Vagina (tissue), 2 donors: ENCODE measurements at regions not wholly inside any gene's neighbourhood (a gene's known extent, or its start where the extent isn't known, plus 50 kb on each side); places are given as distances from the start of the nearest gene placed in this dataset.

Experiments used
- DNase-seq, 2 donors: peaks; one replicate each; pipeline ENCODE4 v3.0.0-alpha.2; 2017; ENCODE audit errors: extremely low spot score in 2 of 2
- H3K27ac ChIP-seq: fragments of 200-600 bp; sonication (generic); one replicate; pipeline ENCODE4 v1.5.1; 2019
- H3K27me3 ChIP-seq: fragments of 200-600 bp; sonication (generic); one replicate; pipeline ENCODE4 v1.5.1; 2019
- H3K36me3 ChIP-seq, 2 donors: fragments of 200-600 bp; sonication (generic); one replicate each; pipeline ENCODE4 v1.5.1; 2017 to 2019
- H3K4me1 ChIP-seq: fragments of 200-600 bp; sonication (generic); one replicate; pipeline ENCODE4 v1.5.1; 2019
- H3K4me3 ChIP-seq, 2 donors: fragments of 200-600 bp; sonication (generic); 1 replicate in 1 of 2; 2 replicates in 1 of 2; pipeline ENCODE4 v1.5.1; 2016 to 2019
- H3K9me3 ChIP-seq: fragments of 200-600 bp; sonication (generic); one replicate; pipeline ENCODE4 v1.5.1; 2019
- CTCF ChIP-seq, 3 experiments: fragments of 450-650 bp in 2 of 3; fragments of 200-600 bp in 1 of 3; sonication (generic) in 1 of 3; IDR thresholded peaks; one replicate each; pipeline ENCODE4 v1.5.1; 2017 to 2019; ENCODE audit warnings: antibody characterized with exemption in 3 of 3, mild to moderate bottlenecking in 2 of 3, moderate library complexity in 2 of 3
- POLR2A ChIP-seq, 2 donors: fragments of 450-650 bp; IDR thresholded peaks; one replicate each; pipeline ENCODE4 v1.6.1; 2017; ENCODE audit warnings: antibody characterized with exemption in 2 of 2, mild to moderate bottlenecking in 2 of 2, moderate library complexity in 2 of 2
- POLR2AphosphoS5 ChIP-seq, 2 donors: sonication (generic); formaldehyde crosslinking; IDR thresholded peaks; one replicate each; pipeline ENCODE4 v1.9.0; 2017; ENCODE audit warnings: antibody characterized with exemption in 2 of 2, mild to moderate bottlenecking in 2 of 2, low read depth in 1 of 2; ENCODE audit not compliant: insufficient read depth in 1 of 2
- intact Hi-C: fragments of 100-400 bp; cut with DNase I; formaldehyde crosslinking; loops from one replicate; pipeline ENCODE4 v1.15.1; 2023

- no peaks in the 10 kb centered on the region for H3K4me1 ChIP-seq
- no peak for TF ChIP-seq POLR2AphosphoS5 (IDR thresholded peaks at IDR 0.05; ENCODE audit: insufficient read depth in 1 of 2, low read depth in 1 of 2)
- TF ChIP-seq POLR2A (IDR thresholded peaks at IDR 0.05), result no peak
- no peak for TF ChIP-seq CTCF (IDR thresholded peaks at IDR 0.05)
- intact Hi-C loops, result no loop called here
These were observed 111.6 kb downstream of the MED10 start for GRCh38 chr5:6266671-6267197.

GRCh38 chr5:6264394-6264793 is 114.0 kb downstream of the MED10 start:
- H3K4me1 ChIP-seq, result peaks cover 10% of the 10 kb centered on the region
- H3K9me3 ChIP-seq, result no peaks in the 10 kb centered on the region
- no peaks in the 10 kb centered on the region for H3K27me3 ChIP-seq
- no peak overlapping the region for H3K27ac ChIP-seq
- no peak overlapping the region for H3K4me3 ChIP-seq
- H3K36me3 ChIP-seq, result no peaks in the 10 kb centered on the region
- TF ChIP-seq CTCF (IDR thresholded peaks at IDR 0.05), result no peak
- TF ChIP-seq POLR2A (IDR thresholded peaks at IDR 0.05), result no peak
- TF ChIP-seq POLR2AphosphoS5 (IDR thresholded peaks at IDR 0.05; ENCODE audit: insufficient read depth in 1 of 2, low read depth in 1 of 2), result no peak
- no peak for DNase-seq
- intact Hi-C loops, result no loop called here

More at GRCh38 chr5:6266671-6267197, 111.6 kb downstream of the MED10 start:
- Histone ChIP-seq H3K4me3 (no peak overlapping the region), H3K27me3 (no peaks in the 10 kb centered on the region), H3K36me3 (no peaks in the 10 kb centered on the region), H3K27ac (no peak overlapping the region), H3K9me3 (no peaks in the 10 kb centered on the region)
- no peak for DNase-seq

GRCh38 chr5:6262651-6263363 is 115.5 kb downstream of the MED10 start:
- Histone ChIP-seq H3K4me1 (peaks cover 10% of the 10 kb centered on the region), H3K27ac (no peak overlapping the region), H3K27me3 (no peaks in the 10 kb centered on the region), H3K4me3 (no peak overlapping the region), H3K9me3 (no peaks in the 10 kb centered on the region), H3K36me3 (no peaks in the 10 kb centered on the region)
- intact Hi-C loops, result no loop called here
- TF ChIP-seq POLR2A (IDR thresholded peaks at IDR 0.05) (no peak), CTCF (IDR thresholded peaks at IDR 0.05) (no peak), POLR2AphosphoS5 (IDR thresholded peaks at IDR 0.05; ENCODE audit: insufficient read depth in 1 of 2, low read depth in 1 of 2) (no peak)
- peak in 1 of 2 donors; percentile 67 for DNase-seq

GRCh38 chr5:6261668-6262067 is 116.7 kb downstream of the MED10 start:
- Histone ChIP-seq H3K27me3 (no peaks in the 10 kb centered on the region), H3K9me3 (no peaks in the 10 kb centered on the region), H3K4me3 (no peak overlapping the region), H3K36me3 (no peaks in the 10 kb centered on the region), H3K4me1 (peaks cover 10% of the 10 kb centered on the region), H3K27ac (no peak overlapping the region)
- intact Hi-C loops, result no loop called here
- no peak for DNase-seq
- TF ChIP-seq POLR2AphosphoS5 (IDR thresholded peaks at IDR 0.05; ENCODE audit: insufficient read depth in 1 of 2, low read depth in 1 of 2) (no peak), POLR2A (IDR thresholded peaks at IDR 0.05) (no peak), CTCF (IDR thresholded peaks at IDR 0.05) (no peak)

GRCh38 chr5:6261256-6261655 is 117.1 kb downstream of the MED10 start:
- no peaks in the 10 kb centered on the region for H3K36me3 ChIP-seq
- no peaks in the 10 kb centered on the region for H3K9me3 ChIP-seq
- no peaks in the 10 kb centered on the region for H3K27me3 ChIP-seq
- H3K4me1 ChIP-seq, result peaks cover 10% of the 10 kb centered on the region
- intact Hi-C loops, result no loop called here
- H3K27ac ChIP-seq, result no peak overlapping the region
- DNase-seq, result no peak
- H3K4me3 ChIP-seq, result no peak overlapping the region
- no peak for TF ChIP-seq CTCF (IDR thresholded peaks at IDR 0.05)
- no peak for TF ChIP-seq POLR2A (IDR thresholded peaks at IDR 0.05)
- no peak for TF ChIP-seq POLR2AphosphoS5 (IDR thresholded peaks at IDR 0.05; ENCODE audit: insufficient read depth in 1 of 2, low read depth in 1 of 2)
